ENCODE measurements at regions not wholly inside any gene's neighbourhood (a gene's known extent, or its start where the extent isn't known, plus 50 kb on each side); places are given as distances from the start of the nearest gene placed in this dataset.
"Not testable (repeated sequence)": the region's sequence is repeated elsewhere in the genome, so short reads cannot be mapped to it uniquely, and the experiment has no call there.

DNA sequence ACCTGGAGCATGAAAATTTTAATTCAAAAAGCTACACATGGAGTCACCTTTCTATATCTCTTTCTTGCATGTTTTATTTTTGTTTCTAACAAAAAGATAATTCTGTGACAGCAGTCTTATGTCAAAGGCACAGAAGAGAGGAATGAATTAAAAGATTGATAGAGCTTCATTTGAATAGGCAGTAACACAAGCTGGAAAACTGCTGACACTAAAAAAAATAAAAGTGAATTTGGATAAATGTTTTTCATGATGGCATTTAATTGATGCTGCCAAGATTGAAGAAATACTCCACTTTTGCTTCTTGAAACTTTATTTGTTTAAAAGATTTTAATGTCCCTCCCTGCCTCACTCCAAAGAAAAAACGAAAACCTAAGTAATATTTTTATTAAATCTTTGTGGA, 887.4 kb downstream of the PLA2G4A start:
- H3K27ac Mint-ChIP-seq, result no peak overlapping the region
- no peaks in the 10 kb centered on the region for H3K36me3 Mint-ChIP-seq
- Histone ChIP-seq H3K4me1 (ENCODE audit: insufficient read depth, low read length) (no peaks in the 10 kb centered on the region), H3K27ac (ENCODE audit: low read depth, low read length) (no peak overlapping the region), H3K27me3 (ENCODE audit: insufficient read depth, low read length, poor library complexity, severe bottlenecking) (no peaks in the 10 kb centered on the region), H3K9me3 (ENCODE audit: low read length) (no peaks in the 10 kb centered on the region), H3K36me3 (ENCODE audit: insufficient read depth, low read length) (no peaks in the 10 kb centered on the region), H3K4me3 (ENCODE audit: low read length) (no peak overlapping the region)
- H3K4me1 Mint-ChIP-seq, result no peaks in the 10 kb centered on the region
- no peak overlapping the region for H3K4me3 Mint-ChIP-seq
- no peaks in the 10 kb centered on the region for H3K27me3 Mint-ChIP-seq
- ChIA-PET POLR2A (no interaction called here), CTCF (no interaction called here)
- DNase-seq, result no peak
- H3K9me3 Mint-ChIP-seq, result peaks cover 0 to 19% (median 8%) of the 10 kb centered on the region in 5 donors

DNA sequence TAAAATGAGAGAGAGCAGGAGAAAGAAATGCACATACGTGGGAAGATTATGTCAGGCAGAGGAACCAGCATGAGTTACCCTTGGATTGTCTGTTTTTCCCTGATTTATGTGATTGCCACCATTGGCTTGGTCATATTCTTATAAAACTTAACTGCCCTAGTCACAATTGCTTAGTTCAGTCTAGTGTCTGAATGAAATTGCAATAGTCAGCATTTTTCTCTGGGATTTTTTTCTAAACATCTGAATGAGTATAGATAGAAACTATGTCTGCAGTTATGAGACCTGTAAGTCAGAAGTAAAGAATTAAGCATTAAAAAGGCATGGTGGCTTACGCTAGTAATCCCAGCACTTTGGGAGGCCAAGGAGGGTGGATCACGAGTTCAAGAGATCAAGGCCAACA, 889.8 kb downstream of the PLA2G4A start:
- H3K4me1 ChIP-seq (ENCODE audit: insufficient read depth, low read length), result no peaks in the 10 kb centered on the region
- H3K4me3 Mint-ChIP-seq, result no peak overlapping the region
- no peaks in the 10 kb centered on the region for H3K4me1 Mint-ChIP-seq
- H3K27me3 Mint-ChIP-seq, result no peaks in the 10 kb centered on the region
- POLR2A ChIA-PET, result no interaction called here
- no peak overlapping the region for H3K4me3 ChIP-seq (ENCODE audit: low read length)
- no peak for DNase-seq
- no peaks in the 10 kb centered on the region for H3K36me3 ChIP-seq (ENCODE audit: insufficient read depth, low read length)
- no peaks in the 10 kb centered on the region for H3K27me3 ChIP-seq (ENCODE audit: insufficient read depth, low read length, poor library complexity, severe bottlenecking)
- H3K36me3 Mint-ChIP-seq, result no peaks in the 10 kb centered on the region
- H3K9me3 ChIP-seq (ENCODE audit: low read length), result no peaks in the 10 kb centered on the region
- peaks cover 2 to 13% (median 8%) of the 10 kb centered on the region in 5 donors for H3K9me3 Mint-ChIP-seq
- CTCF ChIA-PET, result no interaction called here
- H3K27ac ChIP-seq (ENCODE audit: low read depth, low read length), result no peak overlapping the region
- H3K27ac Mint-ChIP-seq, result no peak overlapping the region

DNA sequence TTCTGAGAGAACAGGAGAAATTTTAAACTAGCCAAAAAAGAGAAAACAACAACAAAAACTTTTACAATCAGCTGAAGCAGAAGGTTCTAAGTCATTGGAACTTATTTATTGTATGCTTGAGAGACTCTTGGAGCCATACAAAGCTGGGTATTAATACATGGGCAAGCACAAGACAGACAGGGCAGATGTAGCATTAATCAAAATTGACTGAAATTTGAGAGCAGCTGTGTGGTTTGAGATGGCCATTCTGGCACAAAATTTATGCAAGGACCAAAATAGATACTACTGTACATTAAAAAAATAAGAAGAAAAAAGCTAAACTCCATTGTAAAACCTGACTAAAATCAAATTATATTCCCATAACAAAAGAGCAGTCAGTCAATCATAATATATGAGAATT, 892.5 kb downstream of the PLA2G4A start:
- DNase-seq, result no peak
- Histone ChIP-seq H3K4me1 (ENCODE audit: insufficient read depth, low read length) (no peaks in the 10 kb centered on the region), H3K36me3 (ENCODE audit: insufficient read depth, low read length) (no peaks in the 10 kb centered on the region), H3K9me3 (ENCODE audit: low read length) (no peaks in the 10 kb centered on the region), H3K27me3 (ENCODE audit: insufficient read depth, low read length, poor library complexity, severe bottlenecking) (no peaks in the 10 kb centered on the region), H3K4me3 (ENCODE audit: low read length) (no peak overlapping the region), H3K27ac (ENCODE audit: low read depth, low read length) (no peak overlapping the region)
- Mint-ChIP-seq H3K4me1 (no peaks in the 10 kb centered on the region), H3K27me3 (no peaks in the 10 kb centered on the region), H3K36me3 (no peaks in the 10 kb centered on the region), H3K9me3 (peaks cover 1 to 12% (median 3%) of the 10 kb centered on the region in 5 donors), H3K4me3 (no peak overlapping the region), H3K27ac (no peak overlapping the region)
- ChIA-PET POLR2A (no interaction called here), CTCF (interaction anchor here (1.3 to 1.5 kb wide), 2 partner anchors 10 to 21 kb away, joined by 3 read pairs; no protein-coding TSS in a partner anchor)

DNA sequence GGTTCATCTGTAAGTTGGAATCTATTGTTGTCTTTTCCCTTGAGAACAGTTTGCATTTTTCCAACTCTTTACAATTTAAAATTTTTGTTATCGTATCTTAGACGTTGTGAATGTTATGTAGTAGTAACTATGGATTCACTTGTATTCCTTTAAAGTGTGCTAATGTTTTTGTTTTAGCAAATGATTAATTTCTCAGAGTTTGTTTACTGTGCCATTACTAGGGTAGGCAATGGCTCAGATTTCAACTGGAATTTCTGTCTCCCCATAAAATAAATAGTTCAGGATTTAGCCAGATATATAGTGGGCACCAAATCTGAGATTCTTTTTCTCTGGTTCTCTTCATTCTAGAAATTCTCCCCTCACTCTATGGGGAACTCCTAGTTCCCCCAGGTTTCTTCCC, 896.5 kb downstream of the PLA2G4A start:
- Histone ChIP-seq H3K4me3 (ENCODE audit: low read length) (no peak overlapping the region), H3K27me3 (ENCODE audit: insufficient read depth, low read length, poor library complexity, severe bottlenecking) (no peaks in the 10 kb centered on the region), H3K9me3 (ENCODE audit: low read length) (no peaks in the 10 kb centered on the region), H3K27ac (ENCODE audit: low read depth, low read length) (no peak overlapping the region), H3K4me1 (ENCODE audit: insufficient read depth, low read length) (no peaks in the 10 kb centered on the region), H3K36me3 (ENCODE audit: insufficient read depth, low read length) (no peaks in the 10 kb centered on the region)
- H3K4me3 Mint-ChIP-seq, result no peak overlapping the region
- H3K27ac Mint-ChIP-seq, result no peak overlapping the region
- DNase-seq, result no peak
- H3K27me3 Mint-ChIP-seq, result no peaks in the 10 kb centered on the region
- ChIA-PET CTCF (no interaction called here), POLR2A (no interaction called here)
- peaks cover 1 to 16% (median 7%) of the 10 kb centered on the region in 5 donors for H3K9me3 Mint-ChIP-seq
- H3K36me3 Mint-ChIP-seq, result no peaks in the 10 kb centered on the region
- H3K4me1 Mint-ChIP-seq, result no peaks in the 10 kb centered on the region

DNA sequence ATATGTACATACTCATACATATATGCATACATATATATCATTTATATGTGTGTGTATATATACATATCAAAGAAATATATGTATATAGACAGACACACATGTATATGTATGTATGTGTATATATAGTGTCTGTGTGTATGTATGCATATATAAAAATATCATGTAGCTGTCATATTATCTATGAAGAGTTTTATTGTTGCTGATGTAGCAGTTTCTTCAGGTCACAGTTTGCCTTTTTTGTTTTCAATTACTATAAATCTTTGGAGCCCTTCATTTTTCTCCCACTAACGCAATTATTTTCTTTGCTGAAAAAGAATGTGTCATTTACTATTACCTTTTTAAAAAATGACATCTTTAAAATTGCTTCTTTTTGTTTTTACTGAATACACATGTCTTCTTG, 904.5 kb downstream of the PLA2G4A start:
- POLR2A ChIA-PET, result no interaction called here

DNA sequence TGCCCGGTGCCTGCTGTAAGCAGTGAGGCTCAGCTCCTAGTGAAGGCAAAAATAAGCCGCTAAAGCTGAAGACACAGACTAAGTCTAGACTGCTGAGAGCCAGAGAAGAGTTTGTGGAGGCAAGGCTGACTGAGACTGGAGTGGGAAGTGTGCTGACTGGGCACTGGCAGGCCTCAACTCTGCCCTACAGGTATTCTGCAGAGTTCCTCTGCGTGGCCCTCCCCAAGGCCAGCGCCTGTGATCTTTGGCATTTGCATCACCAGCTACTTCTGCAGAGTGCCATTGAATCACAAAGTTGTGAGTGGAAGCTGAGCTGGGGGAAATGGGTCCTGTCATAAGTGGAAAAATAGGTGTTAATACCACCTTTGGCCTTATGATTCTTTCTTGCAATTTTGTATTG, 905.7 kb downstream of the PLA2G4A start:
- no peak overlapping the region for H3K27ac ChIP-seq (ENCODE audit: low read depth, low read length)
- H3K4me1 Mint-ChIP-seq, result no peaks in the 10 kb centered on the region
- no peak overlapping the region for H3K4me3 Mint-ChIP-seq
- peaks cover 0 to 7% (median 4%) of the 10 kb centered on the region in 5 donors for H3K9me3 Mint-ChIP-seq
- no peaks in the 10 kb centered on the region for H3K27me3 ChIP-seq (ENCODE audit: insufficient read depth, low read length, poor library complexity, severe bottlenecking)
- no peak overlapping the region for H3K4me3 ChIP-seq (ENCODE audit: low read length)
- ChIA-PET POLR2A (no interaction called here), CTCF (no interaction called here)
- H3K36me3 ChIP-seq (ENCODE audit: insufficient read depth, low read length), result no peaks in the 10 kb centered on the region
- no peak for DNase-seq
- H3K4me1 ChIP-seq (ENCODE audit: insufficient read depth, low read length), result no peaks in the 10 kb centered on the region
- peak overlapping the region in 1 of 8 donors; percentile 50 for H3K27ac Mint-ChIP-seq
- no peaks in the 10 kb centered on the region for H3K36me3 Mint-ChIP-seq
- H3K9me3 ChIP-seq (ENCODE audit: low read length), result no peaks in the 10 kb centered on the region
- no peaks in the 10 kb centered on the region for H3K27me3 Mint-ChIP-seq

More for the DNA sequence above, 904.5 kb downstream of the PLA2G4A start:
- no peak overlapping the region for H3K27ac Mint-ChIP-seq
- no peak for DNase-seq
- CTCF ChIA-PET, result no interaction called here
- Histone ChIP-seq H3K27ac (ENCODE audit: low read depth, low read length) (no peak overlapping the region), H3K36me3 (ENCODE audit: insufficient read depth, low read length) (no peaks in the 10 kb centered on the region), H3K4me1 (ENCODE audit: insufficient read depth, low read length) (no peaks in the 10 kb centered on the region), H3K9me3 (ENCODE audit: low read length) (no peaks in the 10 kb centered on the region), H3K4me3 (ENCODE audit: low read length) (no peak overlapping the region), H3K27me3 (ENCODE audit: insufficient read depth, low read length, poor library complexity, severe bottlenecking) (no peaks in the 10 kb centered on the region)
- no peaks in the 10 kb centered on the region for H3K36me3 Mint-ChIP-seq
- no peaks in the 10 kb centered on the region for H3K27me3 Mint-ChIP-seq
- no peaks in the 10 kb centered on the region for H3K4me1 Mint-ChIP-seq
- H3K4me3 Mint-ChIP-seq, result no peak overlapping the region
- peaks cover 0 to 7% (median 4%) of the 10 kb centered on the region in 5 donors for H3K9me3 Mint-ChIP-seq

DNA sequence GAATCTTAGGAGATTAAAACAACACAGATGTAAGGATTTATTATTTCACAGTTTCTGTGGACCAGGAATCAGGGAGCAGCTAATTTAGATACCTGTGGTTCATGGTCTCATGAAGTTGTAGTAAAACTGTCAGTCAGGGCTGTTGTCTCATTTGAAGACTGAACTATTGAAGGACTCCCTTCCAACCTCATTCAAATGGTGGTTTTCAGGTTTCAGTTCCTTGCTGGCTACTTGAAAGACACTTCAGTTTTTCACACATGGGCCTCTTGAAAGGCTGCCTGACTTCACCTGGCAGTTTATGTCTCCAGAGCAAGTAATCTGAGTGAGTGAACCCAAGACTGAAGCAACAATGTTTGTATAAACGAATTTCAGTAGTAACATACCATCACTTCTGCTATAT, 915.9 kb downstream of the PLA2G4A start:
- no peaks in the 10 kb centered on the region for H3K36me3 Mint-ChIP-seq
- no peaks in the 10 kb centered on the region for H3K27me3 ChIP-seq (ENCODE audit: insufficient read depth, low read length, poor library complexity, severe bottlenecking)
- no peaks in the 10 kb centered on the region for H3K27me3 Mint-ChIP-seq
- H3K36me3 ChIP-seq (ENCODE audit: insufficient read depth, low read length), result no peaks in the 10 kb centered on the region
- H3K4me1 Mint-ChIP-seq, result no peaks in the 10 kb centered on the region
- DNase-seq, result no peak
- peaks cover 3 to 14% (median 5%) of the 10 kb centered on the region in 5 donors for H3K9me3 Mint-ChIP-seq
- ChIA-PET CTCF (no interaction called here), POLR2A (no interaction called here)
- H3K4me3 Mint-ChIP-seq, result no peak overlapping the region
- no peak overlapping the region for H3K27ac Mint-ChIP-seq
- H3K27ac ChIP-seq (ENCODE audit: low read depth, low read length), result no peak overlapping the region
- H3K9me3 ChIP-seq (ENCODE audit: low read length), result no peaks in the 10 kb centered on the region
- H3K4me1 ChIP-seq (ENCODE audit: insufficient read depth, low read length), result no peaks in the 10 kb centered on the region
- H3K4me3 ChIP-seq (ENCODE audit: low read length), result no peak overlapping the region

DNA sequence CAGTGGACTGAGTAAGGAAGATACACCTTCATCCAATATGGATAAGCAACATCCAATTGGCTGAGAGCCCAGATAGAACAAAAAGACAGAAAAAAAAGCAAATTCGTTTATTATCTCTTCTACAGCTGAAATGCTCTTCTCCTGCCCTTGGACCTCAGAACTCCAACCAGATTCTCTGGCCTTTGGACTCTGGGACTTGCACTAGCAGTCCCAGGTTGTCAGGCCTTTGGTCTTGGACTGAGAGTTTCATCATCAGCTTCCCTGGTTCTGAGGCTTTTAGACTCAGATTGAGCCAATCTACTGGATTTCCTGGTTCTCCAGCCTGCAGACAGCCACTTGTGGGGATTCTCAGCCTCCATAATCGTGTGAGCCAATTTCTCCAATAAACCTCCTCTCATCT, 926.8 kb downstream of the PLA2G4A start:
- CTCF ChIA-PET, result no interaction called here
- no peaks in the 10 kb centered on the region for H3K4me1 ChIP-seq (ENCODE audit: insufficient read depth, low read length)
- H3K36me3 Mint-ChIP-seq, result no peaks in the 10 kb centered on the region
- H3K27ac Mint-ChIP-seq, result no peak overlapping the region
- POLR2A ChIA-PET, result no interaction called here
- no peak for DNase-seq
- no peaks in the 10 kb centered on the region for H3K36me3 ChIP-seq (ENCODE audit: insufficient read depth, low read length)
- H3K9me3 ChIP-seq (ENCODE audit: low read length), result no peaks in the 10 kb centered on the region
- H3K27ac ChIP-seq (ENCODE audit: low read depth, low read length), result no peak overlapping the region
- peaks cover 4 to 23% (median 11%) of the 10 kb centered on the region in 5 donors for H3K9me3 Mint-ChIP-seq
- H3K27me3 ChIP-seq (ENCODE audit: insufficient read depth, low read length, poor library complexity, severe bottlenecking), result no peaks in the 10 kb centered on the region
- no peaks in the 10 kb centered on the region for H3K27me3 Mint-ChIP-seq
- H3K4me1 Mint-ChIP-seq, result no peaks in the 10 kb centered on the region
- H3K4me3 Mint-ChIP-seq, result no peak overlapping the region
- H3K4me3 ChIP-seq (ENCODE audit: low read length), result no peak overlapping the region

DNA sequence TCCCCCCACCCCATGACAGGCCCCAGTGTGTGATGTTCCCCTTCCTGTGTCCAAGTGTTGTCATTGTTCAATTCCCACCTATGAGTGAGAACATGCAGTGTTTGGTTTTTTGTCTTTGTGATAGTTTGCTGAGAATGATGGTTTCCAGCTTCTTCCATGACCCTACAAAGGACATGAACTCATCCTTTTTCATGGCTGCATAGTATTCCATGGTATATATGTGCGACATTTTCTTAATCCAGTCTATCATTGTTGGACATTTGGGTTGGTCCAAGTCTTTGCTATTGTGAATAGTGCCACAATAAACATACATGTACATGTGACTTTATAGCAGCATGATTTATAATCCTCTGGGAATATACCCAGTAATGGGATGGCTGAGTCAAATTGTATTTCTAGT, 927.9 kb downstream of the PLA2G4A start:
- H3K4me1 ChIP-seq (ENCODE audit: insufficient read depth, low read length); H3K27ac Mint-ChIP-seq; H3K27me3 ChIP-seq (ENCODE audit: insufficient read depth, low read length, poor library complexity, severe bottlenecking); H3K36me3 Mint-ChIP-seq; CTCF ChIA-PET; H3K9me3 ChIP-seq (ENCODE audit: low read length); H3K4me3 ChIP-seq (ENCODE audit: low read length); POLR2A ChIA-PET; DNase-seq; H3K4me1 Mint-ChIP-seq; H3K4me3 Mint-ChIP-seq; H3K27me3 Mint-ChIP-seq; H3K36me3 ChIP-seq (ENCODE audit: insufficient read depth, low read length); H3K27ac ChIP-seq (ENCODE audit: low read depth, low read length): not testable (repeated sequence)
- peaks cover 2 to 22% (median 11%) of the 10 kb centered on the region in 5 donors for H3K9me3 Mint-ChIP-seq
